ENCODE measurements at regions not wholly inside any gene's neighbourhood (a gene's known extent, or its start where the extent isn't known, plus 50 kb on each side); places are given as distances from the start of the nearest gene placed in this dataset.

GRCh38 chr2:239857591-239857990 lies 167.6 kb downstream of the NDUFA10 start:
- H3K27me3 ChIP-seq (ENCODE audit: control insufficient read depth in 2 of 2, insufficient read depth in 2 of 2, low read length in 2 of 2): peaks cover 0 to 8% of the 10 kb centered on the region in 2 experiments; a peak in 2 of 5 replicates
- H3K36me3 ChIP-seq (ENCODE audit: control insufficient read depth, insufficient read depth, low read length): no peaks in the 10 kb centered on the region
- CTCF ChIA-PET (ENCODE audit: low intra/inter-chr PET ratio): no interaction called here
- no peak overlapping the region for H3K9ac ChIP-seq (ENCODE audit: insufficient read depth in 1 of 2, low read depth in 2 of 2, low read length in 2 of 2)
- intact Hi-C loops (cut with micrococcal nuclease) (no loop called here), in situ Hi-C loops (cut with MboI) (no loop called here)
- H3K27ac ChIP-seq (ENCODE audit: extremely low read depth, low read depth, low read length): no peak overlapping the region
- no peaks in the 10 kb centered on the region for H4K20me1 ChIP-seq (replicated peaks; ENCODE audit: control insufficient read depth, insufficient read depth, low read length)
- TF ChIP-seq, protein P1, sequence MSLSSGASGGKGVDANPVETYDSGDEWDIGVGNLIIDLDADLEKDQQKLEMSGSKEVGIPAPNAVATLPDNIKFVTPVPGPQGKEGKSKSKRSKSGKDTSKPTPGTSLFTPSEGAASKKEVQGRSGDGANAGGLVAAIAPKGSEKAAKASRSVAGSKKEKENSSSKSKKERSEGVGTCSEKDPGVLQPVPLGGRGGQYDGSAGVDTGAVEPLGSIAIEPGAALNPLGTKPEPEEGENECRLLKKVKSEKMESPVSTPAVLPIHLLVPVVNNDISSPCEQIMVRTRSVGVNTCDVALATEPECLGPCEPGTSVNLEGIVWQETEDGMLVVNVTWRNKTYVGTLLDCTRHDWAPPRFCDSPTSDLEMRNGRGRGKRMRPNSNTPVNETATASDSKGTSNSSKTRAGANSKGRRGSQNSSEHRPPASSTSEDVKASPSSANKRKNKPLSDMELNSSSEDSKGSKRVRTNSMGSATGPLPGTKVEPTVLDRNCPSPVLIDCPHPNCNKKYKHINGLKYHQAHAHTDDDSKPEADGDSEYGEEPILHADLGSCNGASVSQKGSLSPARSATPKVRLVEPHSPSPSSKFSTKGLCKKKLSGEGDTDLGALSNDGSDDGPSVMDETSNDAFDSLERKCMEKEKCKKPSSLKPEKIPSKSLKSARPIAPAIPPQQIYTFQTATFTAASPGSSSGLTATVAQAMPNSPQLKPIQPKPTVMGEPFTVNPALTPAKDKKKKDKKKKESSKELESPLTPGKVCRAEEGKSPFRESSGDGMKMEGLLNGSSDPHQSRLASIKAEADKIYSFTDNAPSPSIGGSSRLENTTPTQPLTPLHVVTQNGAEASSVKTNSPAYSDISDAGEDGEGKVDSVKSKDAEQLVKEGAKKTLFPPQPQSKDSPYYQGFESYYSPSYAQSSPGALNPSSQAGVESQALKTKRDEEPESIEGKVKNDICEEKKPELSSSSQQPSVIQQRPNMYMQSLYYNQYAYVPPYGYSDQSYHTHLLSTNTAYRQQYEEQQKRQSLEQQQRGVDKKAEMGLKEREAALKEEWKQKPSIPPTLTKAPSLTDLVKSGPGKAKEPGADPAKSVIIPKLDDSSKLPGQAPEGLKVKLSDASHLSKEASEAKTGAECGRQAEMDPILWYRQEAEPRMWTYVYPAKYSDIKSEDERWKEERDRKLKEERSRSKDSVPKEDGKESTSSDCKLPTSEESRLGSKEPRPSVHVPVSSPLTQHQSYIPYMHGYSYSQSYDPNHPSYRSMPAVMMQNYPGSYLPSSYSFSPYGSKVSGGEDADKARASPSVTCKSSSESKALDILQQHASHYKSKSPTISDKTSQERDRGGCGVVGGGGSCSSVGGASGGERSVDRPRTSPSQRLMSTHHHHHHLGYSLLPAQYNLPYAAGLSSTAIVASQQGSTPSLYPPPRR (CRISPR knock-in tag; IDR thresholded peaks at IDR 0.05; ENCODE audit: borderline replicate concordance): no peak
- TF ChIP-seq ZNF551 (CRISPR knock-in tag; IDR thresholded peaks at IDR 0.05) (no peak), SOX6 (IDR thresholded peaks at IDR 0.05) (no peak), NUFIP1 (IDR thresholded peaks at IDR 0.05; ENCODE audit: partially characterized antibody) (no peak), ZNF707 (CRISPR knock-in tag; conservative IDR thresholded peaks at IDR 0.05) (no peak), MCM5 (IDR thresholded peaks at IDR 0.05; ENCODE audit: low read depth) (no peak), SREBF1 (IDR thresholded peaks at IDR 0.05; ENCODE audit: borderline replicate concordance, low read depth, low read length) (no peak), TSHZ1 (CRISPR knock-in tag; IDR thresholded peaks at IDR 0.05) (no peak), XRCC3 (IDR thresholded peaks at IDR 0.05) (no peak), CBX8 (IDR thresholded peaks at IDR 0.05; ENCODE audit: borderline replicate concordance, extremely low read depth, low read depth, low read length, poor library complexity, severe bottlenecking) (no peak), ZNF41 (CRISPR knock-in tag; conservative IDR thresholded peaks at IDR 0.05) (no peak), KDM1A (IDR thresholded peaks at IDR 0.05) (no peak)
- no peak overlapping the region for H3K4me2 ChIP-seq (ENCODE audit: insufficient read depth, low read length)
- no peaks in the 10 kb centered on the region for H3K4me1 ChIP-seq (replicated peaks in 1 of 2; ENCODE audit: control insufficient read depth in 2 of 2, insufficient read depth in 2 of 2, low read length in 2 of 2)
- ATAC-seq: no peak
- no peak for FAIRE-seq
- no peaks in the 10 kb centered on the region for H3K9me1 ChIP-seq (ENCODE audit: control insufficient read depth, insufficient read depth, low read length)
- DNase-seq (ENCODE audit: extremely low read depth in 1 of 4, low spot score in 3 of 4): no peak
- BruUV-seq (replicated peaks): no TSS peak
- H3K4me3 ChIP-seq: no peak overlapping the region
- POLR2A ChIA-PET: no interaction called here
- no peaks in the 10 kb centered on the region for H3K79me2 ChIP-seq (ENCODE audit: control insufficient read depth, insufficient read depth, low read length)
- H2AFZ ChIP-seq (ENCODE audit: low read depth, low read length): no peak overlapping the region
- H3K9me3 ChIP-seq (replicated peaks; ENCODE audit: control insufficient read depth, insufficient read depth, low read depth, low read length): no peaks in the 10 kb centered on the region
- WGBS (ENCODE audit: insufficient coverage, low coverage, missing lambda C conversion rate): no CpG with 5 or more reads among the region's 1 CpG
